ENCODE measurements at regions not wholly inside any gene's neighbourhood (a gene's known extent, or its start where the extent isn't known, plus 50 kb on each side); places are given as distances from the start of the nearest gene placed in this dataset.

DNA sequence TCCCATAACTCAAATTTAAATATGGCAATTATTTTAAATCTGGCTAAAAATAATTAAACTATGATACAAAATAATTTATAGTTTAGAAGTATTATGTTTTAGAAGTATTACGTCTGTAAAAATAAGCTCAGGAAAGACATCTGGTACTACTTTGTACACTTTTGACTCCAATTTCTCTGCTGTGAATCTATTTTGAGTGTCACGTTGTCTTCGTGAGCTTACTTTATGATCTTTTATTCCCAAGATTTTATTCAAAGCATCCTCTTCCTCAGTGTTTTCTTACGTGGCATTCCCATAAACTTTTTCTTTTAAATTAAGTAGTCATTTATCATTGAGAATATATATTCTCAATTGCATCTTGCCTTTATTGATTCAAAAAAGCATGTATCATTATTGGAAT lies 223.3 kb upstream of the KCNJ16 start:
- no peak overlapping the region for H3K27ac ChIP-seq
- H3K27me3 ChIP-seq = no peaks in the 10 kb centered on the region
- DNase-seq (no peak), ATAC-seq (no peak)
- no peaks in the 10 kb centered on the region for H3K9me3 ChIP-seq
- TF ChIP-seq, protein P1, sequence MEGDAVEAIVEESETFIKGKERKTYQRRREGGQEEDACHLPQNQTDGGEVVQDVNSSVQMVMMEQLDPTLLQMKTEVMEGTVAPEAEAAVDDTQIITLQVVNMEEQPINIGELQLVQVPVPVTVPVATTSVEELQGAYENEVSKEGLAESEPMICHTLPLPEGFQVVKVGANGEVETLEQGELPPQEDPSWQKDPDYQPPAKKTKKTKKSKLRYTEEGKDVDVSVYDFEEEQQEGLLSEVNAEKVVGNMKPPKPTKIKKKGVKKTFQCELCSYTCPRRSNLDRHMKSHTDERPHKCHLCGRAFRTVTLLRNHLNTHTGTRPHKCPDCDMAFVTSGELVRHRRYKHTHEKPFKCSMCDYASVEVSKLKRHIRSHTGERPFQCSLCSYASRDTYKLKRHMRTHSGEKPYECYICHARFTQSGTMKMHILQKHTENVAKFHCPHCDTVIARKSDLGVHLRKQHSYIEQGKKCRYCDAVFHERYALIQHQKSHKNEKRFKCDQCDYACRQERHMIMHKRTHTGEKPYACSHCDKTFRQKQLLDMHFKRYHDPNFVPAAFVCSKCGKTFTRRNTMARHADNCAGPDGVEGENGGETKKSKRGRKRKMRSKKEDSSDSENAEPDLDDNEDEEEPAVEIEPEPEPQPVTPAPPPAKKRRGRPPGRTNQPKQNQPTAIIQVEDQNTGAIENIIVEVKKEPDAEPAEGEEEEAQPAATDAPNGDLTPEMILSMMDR (IDR thresholded peaks at IDR 0.05) = no peak
- peaks cover 3% of the 10 kb centered on the region for H3K4me1 ChIP-seq
- no peaks in the 10 kb centered on the region for H3K36me3 ChIP-seq
- H3K4me3 ChIP-seq = no peak overlapping the region
- intact Hi-C loops (cut with DNase I) = no loop called here

DNA sequence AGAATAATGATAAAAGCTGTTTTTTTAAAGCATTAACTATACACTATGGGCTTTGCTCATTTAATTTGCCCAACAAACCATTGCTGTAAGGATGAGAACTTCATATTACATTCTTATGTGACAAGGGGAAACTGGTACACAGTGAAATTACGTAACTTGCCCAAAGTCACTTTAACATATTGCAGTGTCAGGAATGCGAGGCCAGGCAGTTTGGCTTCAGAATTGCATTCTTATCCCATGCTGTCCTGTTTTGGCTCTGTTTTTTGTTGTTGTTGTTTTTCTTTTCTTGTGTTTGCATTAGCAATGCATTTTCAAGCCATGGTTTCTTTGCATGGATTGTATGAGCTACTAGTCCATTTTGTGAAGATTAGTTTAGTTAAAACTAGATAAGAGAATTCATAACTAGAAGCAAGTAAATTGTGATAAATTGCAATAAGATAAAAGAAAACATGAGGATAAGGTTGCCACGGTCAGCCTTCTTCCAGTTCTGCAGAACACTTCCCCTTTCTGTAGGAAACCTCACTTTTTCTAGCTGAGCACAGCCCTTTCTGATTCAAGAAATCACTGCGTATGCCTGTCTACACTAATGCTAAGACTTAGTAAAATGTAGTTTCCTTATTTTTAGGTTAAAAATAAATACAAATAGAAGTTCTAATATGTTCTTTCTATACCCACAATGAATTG lies 221.3 kb upstream of the KCNJ16 start:
- H3K9me3 ChIP-seq = no peaks in the 10 kb centered on the region
- peak overlapping the region; percentile 43 for H3K27ac ChIP-seq
- no peak overlapping the region for H3K4me3 ChIP-seq
- no peaks in the 10 kb centered on the region for H3K27me3 ChIP-seq
- TF ChIP-seq, protein P1 (IDR thresholded peaks at IDR 0.05) = no peak
- H3K4me1 ChIP-seq = peaks cover 3% of the 10 kb centered on the region
- peak; percentile 54 for ATAC-seq
- no peak for DNase-seq
- intact Hi-C loops (cut with DNase I) = no loop called here
- H3K36me3 ChIP-seq = no peaks in the 10 kb centered on the region

- Histone ChIP-seq H3K4me1 (peaks cover 3% of the 10 kb centered on the region), H3K27ac (peak overlapping the region; percentile 43), H3K27me3 (no peaks in the 10 kb centered on the region), H3K4me3 (no peak overlapping the region), H3K9me3 (no peaks in the 10 kb centered on the region), H3K36me3 (no peaks in the 10 kb centered on the region)
- TF ChIP-seq, protein P1 (IDR thresholded peaks at IDR 0.05) = no peak
- intact Hi-C loops (cut with DNase I) = no loop called here
- DNase-seq (no peak), ATAC-seq (no peak)
These were observed 220.7 kb upstream of the KCNJ16 start for GRCh38 chr17:69854225-69854780.

GRCh38 chr17:69856946-69857345 lies 218.1 kb upstream of the KCNJ16 start:
- H3K27ac ChIP-seq = no peak overlapping the region
- H3K27me3 ChIP-seq = no peaks in the 10 kb centered on the region
- intact Hi-C loops (cut with DNase I) = no loop called here
- H3K36me3 ChIP-seq = no peaks in the 10 kb centered on the region
- no peaks in the 10 kb centered on the region for H3K9me3 ChIP-seq
- DNase-seq (no peak), ATAC-seq (no peak)
- TF ChIP-seq, protein P1 (IDR thresholded peaks at IDR 0.05) = no peak
- H3K4me1 ChIP-seq = peaks cover 3% of the 10 kb centered on the region
- no peak overlapping the region for H3K4me3 ChIP-seq

DNA sequence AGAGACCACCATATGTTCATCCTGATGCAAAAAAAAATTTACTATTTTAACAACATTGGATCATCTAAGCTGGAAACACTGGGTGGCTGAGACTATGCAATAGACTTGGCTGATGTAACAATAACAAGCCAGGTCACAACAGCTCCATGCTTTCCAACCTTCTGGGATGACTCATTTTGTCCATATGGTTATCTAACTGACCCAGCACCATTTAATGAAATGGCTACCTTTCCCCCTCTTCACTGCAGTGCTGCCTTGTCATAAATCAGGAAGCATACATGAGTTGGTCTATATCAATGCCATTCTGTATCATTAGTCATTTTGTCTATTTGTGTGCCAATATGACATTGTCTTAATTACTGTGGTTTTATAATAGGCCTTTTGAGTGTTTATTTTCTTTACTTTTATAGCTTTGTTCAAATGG lies 217.6 kb upstream of the KCNJ16 start:
- Histone ChIP-seq H3K4me3 (no peak overlapping the region), H3K27me3 (no peaks in the 10 kb centered on the region), H3K27ac (no peak overlapping the region), H3K4me1 (peaks cover 3% of the 10 kb centered on the region), H3K36me3 (no peaks in the 10 kb centered on the region), H3K9me3 (no peaks in the 10 kb centered on the region)
- TF ChIP-seq, protein P1 (IDR thresholded peaks at IDR 0.05) = no peak
- DNase-seq (no peak), ATAC-seq (no peak)
- intact Hi-C loops (cut with DNase I) = no loop called here

All from upper lobe of right lung (tissue), 1 donor.